Trophoblast cell (in vitro differentiated cells and primary cell): ENCODE measurements at regions not wholly inside any gene's neighbourhood (a gene's known extent, or its start where the extent isn't known, plus 50 kb on each side); places are given as distances from the start of the nearest gene placed in this dataset.
"Not testable (repeated sequence)": the region's sequence is repeated elsewhere in the genome, so short reads cannot be mapped to it uniquely, and the experiment has no call there.

Source experiments
- DNase-seq, 2 donors: peaks; one replicate each; pipeline ENCODE4 v3.0.0-alpha.2; 2016
- H2AFZ ChIP-seq: 2 replicates; pipeline ENCODE4 v1.6.1; 2013; ENCODE audit warnings: low read length, moderate library complexity, mild to moderate bottlenecking; ENCODE audit not compliant: insufficient read depth, poor library complexity
- H2AK5ac ChIP-seq: 2 replicates; pipeline ENCODE4 v1.6.1; 2013; ENCODE audit warnings: mild to moderate bottlenecking, low read length
- H2BK120ac ChIP-seq: 2 replicates; pipeline ENCODE4 v1.6.1; 2013; ENCODE audit warnings: low read length, mild to moderate bottlenecking, moderate library complexity; ENCODE audit not compliant: insufficient read depth, poor library complexity
- H2BK12ac ChIP-seq: 2 replicates; pipeline ENCODE4 v1.6.1; 2013; ENCODE audit warnings: mild to moderate bottlenecking, low read length, moderate library complexity
- H2BK5ac ChIP-seq: 2 replicates; pipeline ENCODE4 v1.6.1; 2013; ENCODE audit warnings: low read length, low read depth, moderate library complexity, mild to moderate bottlenecking; ENCODE audit not compliant: poor library complexity
- H3K14ac ChIP-seq: 2 replicates; pipeline ENCODE4 v1.6.1; 2013; ENCODE audit warnings: mild to moderate bottlenecking, low read length
- H3K18ac ChIP-seq: 2 replicates; pipeline ENCODE4 v1.6.1; 2013; ENCODE audit warnings: mild to moderate bottlenecking, low read length
- H3K23ac ChIP-seq: 2 replicates; pipeline ENCODE4 v1.6.1; 2013; ENCODE audit warnings: low read length
- H3K27ac ChIP-seq: 2 replicates; pipeline ENCODE4 v1.5.1; 2013; ENCODE audit warnings: low read depth, mild to moderate bottlenecking, inconsistent platforms, low read length, moderate library complexity
- H3K27me3 ChIP-seq: 2 replicates; pipeline ENCODE4 v1.6.1; 2013; ENCODE audit warnings: inconsistent platforms, mild to moderate bottlenecking, low read length, moderate library complexity; ENCODE audit not compliant: insufficient read depth
- H3K36me3 ChIP-seq, 2 experiments: 1 replicate in 1 of 2; 2 replicates in 1 of 2; pipeline ENCODE4 v1.6.1; 2013; ENCODE audit warnings: low read length in 2 of 2, mild to moderate bottlenecking in 2 of 2, moderate library complexity in 1 of 2; ENCODE audit not compliant: insufficient read depth in 2 of 2, control insufficient read depth in 1 of 2
- H3K4ac ChIP-seq: 2 replicates; pipeline ENCODE4 v1.6.1; 2013; ENCODE audit warnings: low read depth, mild to moderate bottlenecking, low read length, moderate library complexity
- H3K4me1 ChIP-seq, 2 experiments: 1 replicate in 1 of 2; 2 replicates in 1 of 2; pipeline ENCODE4 v1.6.1; 2013; ENCODE audit warnings: low read length in 2 of 2, mild to moderate bottlenecking in 2 of 2, moderate library complexity in 1 of 2; ENCODE audit not compliant: insufficient read depth in 2 of 2, control insufficient read depth in 1 of 2
- H3K4me2 ChIP-seq: 2 replicates; pipeline ENCODE4 v1.6.1; 2013; ENCODE audit warnings: inconsistent platforms, mild to moderate bottlenecking, low read length, moderate library complexity
- H3K4me3 ChIP-seq: 2 replicates; pipeline ENCODE4 v1.5.1; 2013; ENCODE audit warnings: mild to moderate bottlenecking, low read depth, low read length, inconsistent platforms
- H3K79me1 ChIP-seq: one replicate; pipeline ENCODE4 v1.6.1; 2013; ENCODE audit warnings: low read length
- H3K79me2 ChIP-seq: 2 replicates; pipeline ENCODE4 v1.6.1; 2013; ENCODE audit warnings: low read length, mild to moderate bottlenecking; ENCODE audit not compliant: control insufficient read depth, insufficient read depth, poor library complexity
- H3K9ac ChIP-seq: 2 replicates; pipeline ENCODE4 v1.6.1; 2013; ENCODE audit warnings: mild to moderate bottlenecking, low read length
- H3K9me3 ChIP-seq: 2 replicates; pipeline ENCODE4 v1.6.1; 2013; ENCODE audit warnings: low read depth, mild to moderate bottlenecking, control low read depth, inconsistent platforms, low read length; ENCODE audit not compliant: insufficient read depth
- H4K12ac ChIP-seq: 2 replicates; pipeline ENCODE4 v1.6.1; 2013; ENCODE audit warnings: low read depth, mild to moderate bottlenecking, low read length, moderate library complexity
- H4K8ac ChIP-seq: 2 replicates; pipeline ENCODE4 v1.6.1; 2013; ENCODE audit warnings: low read depth, mild to moderate bottlenecking, low read length, moderate library complexity
- H4K91ac ChIP-seq: one replicate; pipeline ENCODE4 v1.6.1; 2013; ENCODE audit warnings: low read depth, mild to moderate bottlenecking, low read length, moderate library complexity
- WGBS: extraction: QIAGEN DNeasy Blood & Tissue Kit; methylation state at CpG from one replicate; pipeline ENCODE4 v1.1.7; 2013; ENCODE audit warnings: missing lambda C conversion rate; ENCODE audit not compliant: insufficient read length, insufficient coverage; ENCODE audit errors: extremely low coverage; 5-methylcytosine and 5-hydroxymethylcytosine counted together

- H3K14ac ChIP-seq = no peak overlapping the region
- H2AFZ ChIP-seq = no peak overlapping the region
- H2BK120ac ChIP-seq = no peak overlapping the region
- no peak overlapping the region for H2BK5ac ChIP-seq
- H4K91ac ChIP-seq = no peak overlapping the region
- no peak overlapping the region for H3K18ac ChIP-seq
- H4K8ac ChIP-seq = no peak overlapping the region
- no peak overlapping the region for H3K27ac ChIP-seq
- no peaks in the 10 kb centered on the region for H3K9me3 ChIP-seq
- H3K4me2 ChIP-seq = no peak overlapping the region
- no peaks in the 10 kb centered on the region for H3K79me2 ChIP-seq
- no peak overlapping the region for H2AK5ac ChIP-seq
- no peak overlapping the region for H3K9ac ChIP-seq
- H3K79me1 ChIP-seq = no peaks in the 10 kb centered on the region
- no CpG with 5 or more reads among the region's 2 CpGs for WGBS
- H3K36me3 ChIP-seq = no peaks in the 10 kb centered on the region
- no peak overlapping the region for H3K4ac ChIP-seq
- no peak overlapping the region for H3K23ac ChIP-seq
- H3K4me1 ChIP-seq = no peaks in the 10 kb centered on the region
- no peaks in the 10 kb centered on the region for H3K27me3 ChIP-seq
- DNase-seq = no peak
- no peak overlapping the region for H4K12ac ChIP-seq
- H2BK12ac ChIP-seq = no peak overlapping the region
- H3K4me3 ChIP-seq = no peak overlapping the region
These were observed 512.3 kb downstream of the EDEM1 start for GRCh38 chr3:5699811-5700210.

- H3K9ac ChIP-seq, H4K91ac ChIP-seq, H3K4ac ChIP-seq, H4K12ac ChIP-seq, H2AFZ ChIP-seq, H2AK5ac ChIP-seq, H2BK12ac ChIP-seq, H3K4me1 ChIP-seq, H3K4me2 ChIP-seq, H3K27ac ChIP-seq, H3K79me1 ChIP-seq, H3K23ac ChIP-seq, H3K18ac ChIP-seq, H3K4me3 ChIP-seq, H3K9me3 ChIP-seq, H3K79me2 ChIP-seq, H3K14ac ChIP-seq, H3K27me3 ChIP-seq, H4K8ac ChIP-seq, H2BK5ac ChIP-seq, H2BK120ac ChIP-seq, H3K36me3 ChIP-seq: not testable (repeated sequence)
- peak; percentile 14 to 35 for DNase-seq
- no CpG with 5 or more reads among the region's 2 CpGs for WGBS
These were observed 513.5 kb downstream of the EDEM1 start for GRCh38 chr3:5701005-5701404.

GRCh38 chr3:5707794-5708193 is 520.3 kb downstream of the EDEM1 start:
- H3K4me2 ChIP-seq = no peak overlapping the region
- H3K36me3 ChIP-seq = no peaks in the 10 kb centered on the region
- no peak overlapping the region for H3K27ac ChIP-seq
- H3K9ac ChIP-seq = no peak overlapping the region
- no peak overlapping the region for H4K91ac ChIP-seq
- H2BK12ac ChIP-seq = no peak overlapping the region
- H3K27me3 ChIP-seq = no peaks in the 10 kb centered on the region
- DNase-seq = no peak
- WGBS = no CpG with 5 or more reads among the region's 2 CpGs
- H3K79me2 ChIP-seq = no peaks in the 10 kb centered on the region
- H4K12ac ChIP-seq = no peak overlapping the region
- H4K8ac ChIP-seq = no peak overlapping the region
- H3K9me3 ChIP-seq = peaks cover 3% of the 10 kb centered on the region
- no peak overlapping the region for H3K4me3 ChIP-seq
- H3K18ac ChIP-seq = no peak overlapping the region
- H2BK120ac ChIP-seq = peak overlapping the region; percentile 77
- H3K14ac ChIP-seq = no peak overlapping the region
- H3K4ac ChIP-seq = no peak overlapping the region
- H2BK5ac ChIP-seq = no peak overlapping the region
- peaks cover 2% of the 10 kb centered on the region for H3K79me1 ChIP-seq
- H2AK5ac ChIP-seq = no peak overlapping the region
- peaks cover 3 to 6% of the 10 kb centered on the region in 2 experiments for H3K4me1 ChIP-seq
- H3K23ac ChIP-seq = no peak overlapping the region
- H2AFZ ChIP-seq = no peak overlapping the region

GRCh38 chr3:5709714-5710113 is 522.2 kb downstream of the EDEM1 start:
- no peak for DNase-seq
- no peak overlapping the region for H3K14ac ChIP-seq
- H4K12ac ChIP-seq = no peak overlapping the region
- peaks cover 2% of the 10 kb centered on the region for H3K79me1 ChIP-seq
- peaks cover 3 to 6% of the 10 kb centered on the region in 2 experiments for H3K4me1 ChIP-seq
- H3K23ac ChIP-seq = no peak overlapping the region
- no CpG with 5 or more reads among the region's 2 CpGs for whole genome bisulfite sequencing
- no peak overlapping the region for H3K9ac ChIP-seq
- no peak overlapping the region for H3K27ac ChIP-seq
- no peak overlapping the region for H2AK5ac ChIP-seq
- H4K91ac ChIP-seq = no peak overlapping the region
- no peak overlapping the region for H4K8ac ChIP-seq
- H2BK12ac ChIP-seq = no peak overlapping the region
- no peaks in the 10 kb centered on the region for H3K27me3 ChIP-seq
- peaks cover 3% of the 10 kb centered on the region for H3K9me3 ChIP-seq
- no peak overlapping the region for H3K18ac ChIP-seq
- H2AFZ ChIP-seq = no peak overlapping the region
- H3K4me3 ChIP-seq = no peak overlapping the region
- no peaks in the 10 kb centered on the region for H3K79me2 ChIP-seq
- H3K36me3 ChIP-seq = no peaks in the 10 kb centered on the region
- no peak overlapping the region for H2BK5ac ChIP-seq
- H3K4ac ChIP-seq = no peak overlapping the region
- H3K4me2 ChIP-seq = no peak overlapping the region
- no peak overlapping the region for H2BK120ac ChIP-seq
